ENCODE measurements at regions not wholly inside any gene's neighbourhood (a gene's known extent, or its start where the extent isn't known, plus 50 kb on each side); places are given as distances from the start of the nearest gene placed in this dataset.

GRCh38 chr1:114222920-114223319, 69.3 kb upstream of the SYT6 start:
- TF ChIP-seq POLR2AphosphoS5 (IDR thresholded peaks at IDR 0.05; ENCODE audit: borderline replicate concordance, low read depth, low read length) (no peak), EZH2 (IDR thresholded peaks at IDR 0.05) (no peak), FOXP2 (optimal IDR thresholded peaks at IDR 0.05; ENCODE audit: control extremely low read depth, extremely low read length, insufficient read depth) (no peak)
